ENCODE measurements at regions not wholly inside any gene's neighbourhood (a gene's known extent, or its start where the extent isn't known, plus 50 kb on each side); places are given as distances from the start of the nearest gene placed in this dataset.

- no peak overlapping the region for H3K27ac ChIP-seq
- TF ChIP-seq ZFX (IDR thresholded peaks at IDR 0.05) (no peak), CTCF (conservative IDR thresholded peaks at IDR 0.05) (no peak)
Observed at GRCh38 chr9:78620764-78621163, 323.8 kb downstream of the PSAT1 start.

DNA sequence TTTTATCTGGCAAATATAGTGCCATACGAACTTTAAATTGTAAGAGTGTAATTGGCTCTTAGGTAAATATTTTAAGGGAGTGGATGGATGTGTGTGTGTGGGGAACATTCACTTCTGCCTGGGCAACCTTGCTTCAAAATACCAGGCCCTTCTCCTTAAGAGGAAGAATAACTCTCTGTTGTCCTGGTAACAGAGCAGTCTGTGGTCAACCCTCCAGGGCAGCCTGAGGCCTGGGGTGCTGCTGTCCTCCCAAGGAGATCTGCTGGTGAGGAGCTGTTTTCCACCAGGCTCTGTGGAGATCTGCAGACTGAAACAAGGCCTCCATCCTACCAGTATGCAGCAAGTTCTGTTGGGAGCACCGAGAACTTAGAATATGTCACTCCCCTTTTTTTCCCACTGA is 325.2 kb downstream of the PSAT1 start:
- TF ChIP-seq CTCF (conservative IDR thresholded peaks at IDR 0.05) (no peak), ZFX (IDR thresholded peaks at IDR 0.05) (no peak)
- no peak overlapping the region for H3K27ac ChIP-seq

- no peak overlapping the region for H3K27ac ChIP-seq
- TF ChIP-seq CTCF (conservative IDR thresholded peaks at IDR 0.05), result no peak
- TF ChIP-seq ZFX (IDR thresholded peaks at IDR 0.05), result no peak
Observed at GRCh38 chr9:78626971-78627370, 330.0 kb downstream of the PSAT1 start.

DNA sequence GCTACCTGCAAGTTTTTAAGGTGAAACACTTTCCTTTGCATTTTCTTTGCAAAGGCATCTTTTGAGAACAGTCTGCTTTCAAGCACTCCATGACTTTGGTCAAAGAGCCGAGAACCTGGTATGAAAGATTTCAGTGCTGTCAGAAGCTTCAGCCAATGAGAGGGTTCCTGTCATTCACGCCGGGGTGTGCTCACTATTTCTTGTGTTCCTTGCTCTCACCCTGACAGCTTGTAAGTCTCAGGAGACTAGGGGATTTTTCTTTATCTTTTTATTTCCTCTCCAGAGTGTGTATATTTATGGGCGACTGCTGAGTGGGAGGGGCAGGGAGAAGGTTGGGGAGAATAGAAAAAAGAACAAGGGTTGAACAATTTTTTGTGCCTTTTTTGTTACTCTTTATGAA is 334.0 kb downstream of the PSAT1 start:
- H3K27ac ChIP-seq, result no peak overlapping the region
- TF ChIP-seq ZFX (IDR thresholded peaks at IDR 0.05) (no peak), CTCF (conservative IDR thresholded peaks at IDR 0.05) (no peak)

- TF ChIP-seq CTCF (conservative IDR thresholded peaks at IDR 0.05), result no peak
- TF ChIP-seq ZFX (IDR thresholded peaks at IDR 0.05), result no peak
- H3K27ac ChIP-seq, result no peak overlapping the region
Observed at GRCh38 chr9:78640728-78641127, 343.8 kb downstream of the PSAT1 start.

- H3K27ac ChIP-seq, result no peak overlapping the region
Observed at GRCh38 chr9:78644359-78644758, 347.4 kb downstream of the PSAT1 start.

DNA sequence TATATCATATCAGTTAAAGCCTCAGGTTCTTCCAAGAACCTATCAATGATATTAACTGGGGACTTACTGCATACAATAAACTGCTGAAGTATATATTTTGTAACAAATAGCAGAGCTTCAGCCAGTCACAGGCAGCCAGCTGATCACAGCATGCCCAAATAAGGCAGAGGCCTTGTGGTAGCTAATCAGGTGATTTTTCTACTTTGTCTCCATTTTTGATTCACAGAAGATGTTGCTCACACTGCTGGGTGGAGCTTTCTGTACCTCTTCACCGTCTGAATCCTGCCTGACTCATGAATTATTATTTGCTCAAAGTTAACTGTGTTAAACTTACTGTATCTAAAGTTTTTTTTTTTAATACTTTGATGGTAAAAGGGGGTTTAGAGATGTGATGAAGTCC is 357.4 kb downstream of the PSAT1 start:
- H3K27ac ChIP-seq, result no peak overlapping the region
- no peak for TF ChIP-seq CTCF (conservative IDR thresholded peaks at IDR 0.05)
- no peak for TF ChIP-seq ZFX (IDR thresholded peaks at IDR 0.05)

More at GRCh38 chr9:78644359-78644758, 347.4 kb downstream of the PSAT1 start:
- TF ChIP-seq CTCF (conservative IDR thresholded peaks at IDR 0.05) (no peak), ZFX (IDR thresholded peaks at IDR 0.05) (no peak)
